Neural cell (in vitro differentiated cells): ENCODE measurements at regions not wholly inside any gene's neighbourhood (a gene's known extent, or its start where the extent isn't known, plus 50 kb on each side); places are given as distances from the start of the nearest gene placed in this dataset.

Experiments used
- EP300 ChIP-seq: fragments of 450-650 bp; conservative IDR thresholded peaks from 2 replicates; pipeline ENCODE4 v1.6.1; 2014; ENCODE audit warnings: antibody characterized with exemption, mild to moderate bottlenecking, moderate library complexity; ENCODE audit not compliant: poor library complexity, severe bottlenecking
- EZH2 ChIP-seq: fragments of 200-600, 300-800 bp; shearing (Covaris generic), sonication (generic); IDR thresholded peaks from 2 replicates; pipeline ENCODE4 v1.6.1; 2014; ENCODE audit warnings: antibody characterized with exemption, low read length, borderline replicate concordance, mild to moderate bottlenecking; ENCODE audit not compliant: insufficient read depth, poor library complexity, severe bottlenecking
- MXI1 ChIP-seq: fragments of 450-650 bp; conservative IDR thresholded peaks from 2 replicates; pipeline ENCODE4 v1.6.1; 2014; ENCODE audit warnings: antibody characterized with exemption, mild to moderate bottlenecking; ENCODE audit not compliant: poor library complexity, severe bottlenecking
- POLR2AphosphoS5 ChIP-seq: IDR thresholded peaks from 2 replicates; pipeline ENCODE4 v1.6.1; 2012
- TF ChIP-seq, protein P1 (sequence below): fragments of 450-650 bp; IDR thresholded peaks from 2 replicates; pipeline ENCODE4 v1.5.1; 2014; ENCODE audit warnings: antibody characterized with exemption, mild to moderate bottlenecking, moderate library complexity; ENCODE audit not compliant: poor library complexity, severe bottlenecking

DNA sequence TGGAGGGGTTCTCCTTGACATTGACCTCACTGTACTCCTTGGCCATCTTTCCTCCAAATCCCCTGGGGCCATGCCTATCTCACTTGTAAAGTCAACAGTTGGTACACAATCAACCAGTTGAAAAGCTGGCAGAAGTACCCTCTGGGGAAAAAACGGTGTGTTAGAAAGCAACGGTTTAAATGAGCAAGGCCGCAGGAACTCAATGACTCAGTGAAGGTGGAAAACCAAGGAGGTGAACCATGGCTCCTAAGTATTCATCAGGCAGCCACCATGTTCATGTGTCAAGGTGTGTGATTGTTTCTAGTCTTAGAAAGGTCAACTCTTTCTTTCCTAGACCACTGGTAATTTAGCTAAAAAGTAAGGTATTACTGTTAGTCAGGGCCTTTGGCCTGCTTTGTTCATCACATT, 130.9 kb upstream of the SATB1 start:
- TF ChIP-seq, protein P1, sequence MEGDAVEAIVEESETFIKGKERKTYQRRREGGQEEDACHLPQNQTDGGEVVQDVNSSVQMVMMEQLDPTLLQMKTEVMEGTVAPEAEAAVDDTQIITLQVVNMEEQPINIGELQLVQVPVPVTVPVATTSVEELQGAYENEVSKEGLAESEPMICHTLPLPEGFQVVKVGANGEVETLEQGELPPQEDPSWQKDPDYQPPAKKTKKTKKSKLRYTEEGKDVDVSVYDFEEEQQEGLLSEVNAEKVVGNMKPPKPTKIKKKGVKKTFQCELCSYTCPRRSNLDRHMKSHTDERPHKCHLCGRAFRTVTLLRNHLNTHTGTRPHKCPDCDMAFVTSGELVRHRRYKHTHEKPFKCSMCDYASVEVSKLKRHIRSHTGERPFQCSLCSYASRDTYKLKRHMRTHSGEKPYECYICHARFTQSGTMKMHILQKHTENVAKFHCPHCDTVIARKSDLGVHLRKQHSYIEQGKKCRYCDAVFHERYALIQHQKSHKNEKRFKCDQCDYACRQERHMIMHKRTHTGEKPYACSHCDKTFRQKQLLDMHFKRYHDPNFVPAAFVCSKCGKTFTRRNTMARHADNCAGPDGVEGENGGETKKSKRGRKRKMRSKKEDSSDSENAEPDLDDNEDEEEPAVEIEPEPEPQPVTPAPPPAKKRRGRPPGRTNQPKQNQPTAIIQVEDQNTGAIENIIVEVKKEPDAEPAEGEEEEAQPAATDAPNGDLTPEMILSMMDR: no peak
- no peak for TF ChIP-seq EZH2
- TF ChIP-seq MXI1: no peak
- TF ChIP-seq POLR2AphosphoS5: no peak
- TF ChIP-seq EP300: no peak
